Stimulated activated CD4-positive, alpha-beta T cell treated with anti-CD3 and anti-CD28 coated beads, TNF-alpha, amount 100 ng/mL, for 4 hours (primary cell): ENCODE measurements at regions not wholly inside any gene's neighbourhood (a gene's known extent, or its start where the extent isn't known, plus 50 kb on each side); places are given as distances from the start of the nearest gene placed in this dataset.
"Not testable (repeated sequence)": the region's sequence is repeated elsewhere in the genome, so short reads cannot be mapped to it uniquely, and the experiment has no call there.

ENCODE experiments used
- DNase-seq, 3 experiments: peaks; one replicate each; pipeline ENCODE4 v3.0.0-alpha.2; 2020; ENCODE audit warnings: low read depth in 3 of 3

- no peak for DNase-seq
Observed at GRCh38 chr12:14207905-14208551, 157.5 kb upstream of the ATF7IP start.

- no peak for DNase-seq
Observed at GRCh38 chr12:14211947-14212387, 153.5 kb upstream of the ATF7IP start.

- DNase-seq = no peak
Observed at GRCh38 chr12:14213542-14213941, 151.9 kb upstream of the ATF7IP start.

GRCh38 chr12:14214495-14214894, 151.0 kb upstream of the ATF7IP start:
- DNase-seq = no peak

- DNase-seq = not testable (repeated sequence)
Observed at GRCh38 chr12:14215949-14216348, 149.5 kb upstream of the ATF7IP start.

- no peak for DNase-seq
Observed at GRCh38 chr12:14216405-14217294, 148.8 kb upstream of the ATF7IP start.

- DNase-seq = no peak
Observed at GRCh38 chr12:14219156-14219555, 146.3 kb upstream of the ATF7IP start.

- DNase-seq = not testable (repeated sequence)
Observed at GRCh38 chr12:14219670-14220069, 145.8 kb upstream of the ATF7IP start.

- DNase-seq = no peak
Observed at GRCh38 chr12:14225064-14225463, 140.4 kb upstream of the ATF7IP start.

- not testable (repeated sequence) for DNase-seq
Observed at GRCh38 chr12:14235176-14235575, 130.3 kb upstream of the ATF7IP start.

- DNase-seq = not testable (repeated sequence)
Observed at GRCh38 chr12:14236641-14237040, 128.8 kb upstream of the ATF7IP start.

- DNase-seq = no peak
Observed at GRCh38 chr12:14238221-14238792, 127.2 kb upstream of the ATF7IP start.

GRCh38 chr12:14239350-14239934, 126.0 kb upstream of the ATF7IP start:
- DNase-seq = no peak

GRCh38 chr12:14239935-14240872, 125.3 kb upstream of the ATF7IP start:
- no peak for DNase-seq

- DNase-seq = no peak
Observed at GRCh38 chr12:14240873-14241220, 124.6 kb upstream of the ATF7IP start.

GRCh38 chr12:14242825-14243224, 122.7 kb upstream of the ATF7IP start:
- DNase-seq = not testable (repeated sequence)

GRCh38 chr12:14243941-14244340, 121.5 kb upstream of the ATF7IP start:
- DNase-seq = no peak

- DNase-seq = no peak
Observed at GRCh38 chr12:14244876-14245669, 120.4 kb upstream of the ATF7IP start.

- DNase-seq = no peak
Observed at GRCh38 chr12:14247166-14247565, 118.3 kb upstream of the ATF7IP start.

GRCh38 chr12:14249368-14249767, 116.1 kb upstream of the ATF7IP start:
- DNase-seq = no peak
